HG03159 (cell line): ENCODE measurements at regions not wholly inside any gene's neighbourhood (a gene's known extent, or its start where the extent isn't known, plus 50 kb on each side); places are given as distances from the start of the nearest gene placed in this dataset.
"Not testable (repeated sequence)": the region's sequence is repeated elsewhere in the genome, so short reads cannot be mapped to it uniquely, and the experiment has no call there.

Source experiments
- ATAC-seq: cut with Tn5 transposase; IDR thresholded peaks from one replicate; pipeline ENCODE4 v1.9.1; 2021; ENCODE audit warnings: mild to moderate bottlenecking, moderate library complexity; ENCODE audit not compliant: unreplicated experiment

- not testable (repeated sequence) for ATAC-seq
Observed at GRCh38 chr3:39739658-39740057, 69.8 kb upstream of the MYRIP start.

GRCh38 chr3:39744746-39745145, 64.7 kb upstream of the MYRIP start:
- ATAC-seq, result no peak

- no peak for ATAC-seq
Observed at GRCh38 chr3:39748002-39748401, 61.4 kb upstream of the MYRIP start.

GRCh38 chr3:39748763-39749162, 60.6 kb upstream of the MYRIP start:
- ATAC-seq, result no peak

- ATAC-seq, result no peak
Observed at GRCh38 chr3:39750712-39751111, 58.7 kb upstream of the MYRIP start.

- ATAC-seq, result no peak
Observed at GRCh38 chr3:39751286-39751685, 58.1 kb upstream of the MYRIP start.

GRCh38 chr3:39752019-39752637, 57.3 kb upstream of the MYRIP start:
- no peak for ATAC-seq

GRCh38 chr3:39752751-39753150, 56.7 kb upstream of the MYRIP start:
- no peak for ATAC-seq

GRCh38 chr3:39753391-39753790, 56.0 kb upstream of the MYRIP start:
- ATAC-seq, result no peak

- ATAC-seq, result peak; percentile 51
Observed at GRCh38 chr3:39754549-39754948, 54.9 kb upstream of the MYRIP start.

- no peak for ATAC-seq
Observed at GRCh38 chr3:39755100-39755499, 54.3 kb upstream of the MYRIP start.

- ATAC-seq, result no peak
Observed at GRCh38 chr3:39757307-39757706, 52.1 kb upstream of the MYRIP start.
